22Rv1 (cell line): ENCODE measurements at regions not wholly inside any gene's neighbourhood (a gene's known extent, or its start where the extent isn't known, plus 50 kb on each side); places are given as distances from the start of the nearest gene placed in this dataset.

Experiments used
- CTCF ChIP-seq: fragments of 450-650 bp; IDR thresholded peaks from 2 replicates; pipeline ENCODE4 v1.5.1; 2017; ENCODE audit warnings: mild to moderate bottlenecking
- ZFX ChIP-seq: fragments of 450-650 bp; IDR thresholded peaks from 2 replicates; pipeline ENCODE4 v1.6.1; 2017; ENCODE audit warnings: antibody characterized with exemption, borderline replicate concordance

- no peak for TF ChIP-seq CTCF
- TF ChIP-seq ZFX, result no peak
Measured at GRCh38 chr5:1746371-1747078, 53.1 kb downstream of the MRPL36 start.
